Neutrophil (primary cell): ENCODE measurements at regions not wholly inside any gene's neighbourhood (a gene's known extent, or its start where the extent isn't known, plus 50 kb on each side); places are given as distances from the start of the nearest gene placed in this dataset.

Source experiments
- H3K27ac ChIP-seq: fragments of 200-600 bp; sonication (generic); 2 replicates; pipeline ENCODE4 v1.5.1; 2016; ENCODE audit warnings: mild to moderate bottlenecking, moderate library complexity
- H3K27me3 ChIP-seq: fragments of 200-600 bp; sonication (generic); 2 replicates; pipeline ENCODE4 v1.6.0; 2016; ENCODE audit warnings: mild to moderate bottlenecking
- H3K36me3 ChIP-seq: fragments of 200-600 bp; sonication (generic); 2 replicates; pipeline ENCODE4 v1.5.1; 2017
- H3K4me1 ChIP-seq, 2 experiments: fragments of 200-600 bp in 1 of 2; sonication (generic) in 1 of 2; 1 replicate in 1 of 2; 2 replicates in 1 of 2; pipeline versions ENCODE4 v1.5.1 to v1.6.1; 2013 to 2016; ENCODE audit warnings: low read depth in 1 of 2, low read length in 1 of 2, mild to moderate bottlenecking in 1 of 2, moderate library complexity in 1 of 2; ENCODE audit not compliant: control insufficient read depth in 1 of 2, insufficient read depth in 1 of 2
- H3K4me3 ChIP-seq, 2 experiments: fragments of 200-600 bp in 1 of 2; sonication (generic) in 1 of 2; 1 replicate in 1 of 2; 2 replicates in 1 of 2; pipeline ENCODE4 v1.5.1; 2013 to 2016; ENCODE audit warnings: low read depth in 1 of 2, low read length in 1 of 2, mild to moderate bottlenecking in 1 of 2, moderate library complexity in 1 of 2
- H3K9me3 ChIP-seq: fragments of 200-600 bp; sonication (generic); 2 replicates; pipeline ENCODE4 v1.5.1; 2016
- CTCF ChIP-seq: fragments of 200-600 bp; sonication (generic); IDR thresholded peaks from 2 replicates; pipeline ENCODE4 v1.5.1; 2016; ENCODE audit warnings: antibody characterized with exemption

- TF ChIP-seq CTCF: no peak
- no peaks in the 10 kb centered on the region for H3K36me3 ChIP-seq
- H3K27me3 ChIP-seq: no peaks in the 10 kb centered on the region
- H3K4me1 ChIP-seq: no peaks in the 10 kb centered on the region
- no peak overlapping the region for H3K27ac ChIP-seq
- no peaks in the 10 kb centered on the region for H3K9me3 ChIP-seq
- no peak overlapping the region for H3K4me3 ChIP-seq
Measured at GRCh38 chr7:21044913-21045568, 258.4 kb upstream of the SP8 start.

- Histone ChIP-seq H3K4me1 (no peaks in the 10 kb centered on the region), H3K27ac (no peak overlapping the region), H3K36me3 (no peaks in the 10 kb centered on the region), H3K9me3 (no peaks in the 10 kb centered on the region), H3K4me3 (no peak overlapping the region), H3K27me3 (no peaks in the 10 kb centered on the region)
- no peak for TF ChIP-seq CTCF
Measured at GRCh38 chr7:21051865-21052264, 265.2 kb upstream of the SP8 start.

- Histone ChIP-seq H3K27me3 (no peaks in the 10 kb centered on the region), H3K27ac (no peak overlapping the region), H3K9me3 (no peaks in the 10 kb centered on the region), H3K36me3 (no peaks in the 10 kb centered on the region), H3K4me3 (no peak overlapping the region), H3K4me1 (no peaks in the 10 kb centered on the region)
- no peak for TF ChIP-seq CTCF
Measured at GRCh38 chr7:21054427-21055112, 267.9 kb upstream of the SP8 start.

GRCh38 chr7:21059069-21059468 lies 272.4 kb upstream of the SP8 start:
- Histone ChIP-seq H3K36me3 (no peaks in the 10 kb centered on the region), H3K4me3 (no peak overlapping the region), H3K27me3 (no peaks in the 10 kb centered on the region), H3K4me1 (no peaks in the 10 kb centered on the region), H3K9me3 (no peaks in the 10 kb centered on the region), H3K27ac (no peak overlapping the region)
- TF ChIP-seq CTCF: no peak

- Histone ChIP-seq H3K9me3 (no peaks in the 10 kb centered on the region), H3K27me3 (no peaks in the 10 kb centered on the region), H3K4me3 (no peak overlapping the region), H3K4me1 (no peaks in the 10 kb centered on the region), H3K27ac (no peak overlapping the region), H3K36me3 (no peaks in the 10 kb centered on the region)
- TF ChIP-seq CTCF: no peak
Measured at GRCh38 chr7:21063106-21063505, 276.4 kb upstream of the SP8 start.
